Astrocyte of the spinal cord (primary cell): ENCODE measurements at regions not wholly inside any gene's neighbourhood (a gene's known extent, or its start where the extent isn't known, plus 50 kb on each side); places are given as distances from the start of the nearest gene placed in this dataset.

Experiments used
- DNase-seq: peaks from one replicate; pipeline ENCODE4 v3.0.0; 2011; ENCODE audit warnings: low read depth, low spot score
- H3K4me3 ChIP-seq: 2 replicates; pipeline ENCODE4 v1.5.1; 2011; ENCODE audit warnings: low read depth, mild to moderate bottlenecking, low read length, moderate library complexity
- CTCF ChIP-seq: IDR thresholded peaks from 2 replicates; pipeline ENCODE4 v1.5.1; 2012; ENCODE audit warnings: low read depth, mild to moderate bottlenecking, low read length, inconsistent platforms
- in situ Hi-C: cut with HindIII; loops from 2 replicates; pipeline ENCODE4 v1.10.0; 2017; ENCODE audit warnings: low sequenced_read_pairs

- DNase-seq, result no peak
- TF ChIP-seq CTCF, result no peak
- H3K4me3 ChIP-seq, result no peak overlapping the region
- in situ Hi-C loops, result no loop called here
These were observed 2300.3 kb upstream of the C9orf72 start for GRCh38 chr9:29873579-29873978.

GRCh38 chr9:29875547-29875946 is 2302.3 kb upstream of the C9orf72 start:
- no peak overlapping the region for H3K4me3 ChIP-seq
- in situ Hi-C loops, result no loop called here
- no peak for DNase-seq
- TF ChIP-seq CTCF, result no peak

- TF ChIP-seq CTCF, result no peak
- no peak overlapping the region for H3K4me3 ChIP-seq
- DNase-seq, result no peak
- in situ Hi-C loops, result no loop called here
These were observed 2309.5 kb upstream of the C9orf72 start for GRCh38 chr9:29882767-29883166.

GRCh38 chr9:29906065-29906464 is 2332.8 kb upstream of the C9orf72 start:
- H3K4me3 ChIP-seq, result no peak overlapping the region
- in situ Hi-C loops, result no loop called here
- TF ChIP-seq CTCF, result no peak
- no peak for DNase-seq

- no peak overlapping the region for H3K4me3 ChIP-seq
- TF ChIP-seq CTCF, result no peak
- no peak for DNase-seq
- in situ Hi-C loops, result no loop called here
These were observed 2354.8 kb upstream of the C9orf72 start for GRCh38 chr9:29928072-29928471.

- no peak for DNase-seq
- H3K4me3 ChIP-seq, result no peak overlapping the region
- no peak for TF ChIP-seq CTCF
- in situ Hi-C loops, result no loop called here
These were observed 2366.3 kb upstream of the C9orf72 start for GRCh38 chr9:29939559-29939958.

GRCh38 chr9:29945012-29945411 is 2371.7 kb upstream of the C9orf72 start:
- no peak overlapping the region for H3K4me3 ChIP-seq
- in situ Hi-C loops, result no loop called here
- no peak for TF ChIP-seq CTCF
- DNase-seq, result no peak
